GM23338 (cell line): ENCODE measurements at regions not wholly inside any gene's neighbourhood (a gene's known extent, or its start where the extent isn't known, plus 50 kb on each side); places are given as distances from the start of the nearest gene placed in this dataset.

Experiments
- CREB1 ChIP-seq: fragments of 250-450 bp; sonication (Bioruptor Pico); IDR thresholded peaks from 2 replicates; pipeline ENCODE4 v1.5.0; 2020; ENCODE audit warnings: low read depth, mild to moderate bottlenecking, moderate library complexity
- ETS1 ChIP-seq: IDR thresholded peaks from 2 replicates; pipeline ENCODE4 v1.6.1; 2016; ENCODE audit warnings: antibody characterized with exemption
- EZH2 ChIP-seq: fragments of 200-600 bp; sonication (generic); IDR thresholded peaks from one replicate; pipeline ENCODE4 v1.8.0; 2017; ENCODE audit warnings: antibody characterized with exemption, mild to moderate bottlenecking, low read depth; ENCODE audit not compliant: unreplicated experiment
- EZH2phosphoT487 ChIP-seq: fragments of 200-600 bp; sonication (generic); IDR thresholded peaks from one replicate; pipeline ENCODE4 v1.8.1; 2018; ENCODE audit warnings: antibody characterized with exemption; ENCODE audit not compliant: unreplicated experiment
- NANOG ChIP-seq: IDR thresholded peaks from 2 replicates; pipeline ENCODE4 v1.6.1; 2016; ENCODE audit warnings: antibody characterized with exemption, borderline replicate concordance
- POLR2AphosphoS5 ChIP-seq: IDR thresholded peaks from 2 replicates; pipeline ENCODE4 v1.6.1; 2016; ENCODE audit warnings: antibody characterized with exemption, low read depth
- ZNF331 ChIP-seq: fragments of 250-450 bp; sonication (Bioruptor Pico); IDR thresholded peaks from 2 replicates; pipeline ENCODE4 v1.5.0; 2020; ENCODE audit warnings: low read depth, mild to moderate bottlenecking, moderate library complexity
- ZNF462 ChIP-seq: fragments of 250-450 bp; sonication (Bioruptor Pico); IDR thresholded peaks from 2 replicates; pipeline ENCODE4 v1.5.0; 2020; ENCODE audit warnings: mild to moderate bottlenecking, moderate library complexity
- TF ChIP-seq, protein P1 (sequence below), 2 experiments: fragments of 200-600 bp in 1 of 2; sonication (generic) in 1 of 2; conservative IDR thresholded peaks; 2 replicates each; pipeline versions ENCODE4 v1.5.1 to v1.6.1; 2016 to 2017; ENCODE audit warnings: antibody characterized with exemption in 2 of 2, low read depth in 2 of 2, mild to moderate bottlenecking in 2 of 2, moderate library complexity in 1 of 2
- TF ChIP-seq, protein P2 (sequence below): IDR thresholded peaks from one replicate; pipeline ENCODE4 v1.6.1; 2018; ENCODE audit warnings: antibody characterized with exemption; ENCODE audit not compliant: unreplicated experiment

- TF ChIP-seq POLR2AphosphoS5 (no peak), EZH2 (no peak), CREB1 (no peak), EZH2phosphoT487 (no peak), ETS1 (no peak), ZNF331 (CRISPR knock-in tag) (no peak), NANOG (no peak), ZNF462 (CRISPR knock-in tag) (no peak)
- TF ChIP-seq, protein P1, sequence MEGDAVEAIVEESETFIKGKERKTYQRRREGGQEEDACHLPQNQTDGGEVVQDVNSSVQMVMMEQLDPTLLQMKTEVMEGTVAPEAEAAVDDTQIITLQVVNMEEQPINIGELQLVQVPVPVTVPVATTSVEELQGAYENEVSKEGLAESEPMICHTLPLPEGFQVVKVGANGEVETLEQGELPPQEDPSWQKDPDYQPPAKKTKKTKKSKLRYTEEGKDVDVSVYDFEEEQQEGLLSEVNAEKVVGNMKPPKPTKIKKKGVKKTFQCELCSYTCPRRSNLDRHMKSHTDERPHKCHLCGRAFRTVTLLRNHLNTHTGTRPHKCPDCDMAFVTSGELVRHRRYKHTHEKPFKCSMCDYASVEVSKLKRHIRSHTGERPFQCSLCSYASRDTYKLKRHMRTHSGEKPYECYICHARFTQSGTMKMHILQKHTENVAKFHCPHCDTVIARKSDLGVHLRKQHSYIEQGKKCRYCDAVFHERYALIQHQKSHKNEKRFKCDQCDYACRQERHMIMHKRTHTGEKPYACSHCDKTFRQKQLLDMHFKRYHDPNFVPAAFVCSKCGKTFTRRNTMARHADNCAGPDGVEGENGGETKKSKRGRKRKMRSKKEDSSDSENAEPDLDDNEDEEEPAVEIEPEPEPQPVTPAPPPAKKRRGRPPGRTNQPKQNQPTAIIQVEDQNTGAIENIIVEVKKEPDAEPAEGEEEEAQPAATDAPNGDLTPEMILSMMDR (conservative IDR thresholded peaks at IDR 0.05; ENCODE audit: low read depth in 2 of 2), result no peak
- TF ChIP-seq, protein P2, sequence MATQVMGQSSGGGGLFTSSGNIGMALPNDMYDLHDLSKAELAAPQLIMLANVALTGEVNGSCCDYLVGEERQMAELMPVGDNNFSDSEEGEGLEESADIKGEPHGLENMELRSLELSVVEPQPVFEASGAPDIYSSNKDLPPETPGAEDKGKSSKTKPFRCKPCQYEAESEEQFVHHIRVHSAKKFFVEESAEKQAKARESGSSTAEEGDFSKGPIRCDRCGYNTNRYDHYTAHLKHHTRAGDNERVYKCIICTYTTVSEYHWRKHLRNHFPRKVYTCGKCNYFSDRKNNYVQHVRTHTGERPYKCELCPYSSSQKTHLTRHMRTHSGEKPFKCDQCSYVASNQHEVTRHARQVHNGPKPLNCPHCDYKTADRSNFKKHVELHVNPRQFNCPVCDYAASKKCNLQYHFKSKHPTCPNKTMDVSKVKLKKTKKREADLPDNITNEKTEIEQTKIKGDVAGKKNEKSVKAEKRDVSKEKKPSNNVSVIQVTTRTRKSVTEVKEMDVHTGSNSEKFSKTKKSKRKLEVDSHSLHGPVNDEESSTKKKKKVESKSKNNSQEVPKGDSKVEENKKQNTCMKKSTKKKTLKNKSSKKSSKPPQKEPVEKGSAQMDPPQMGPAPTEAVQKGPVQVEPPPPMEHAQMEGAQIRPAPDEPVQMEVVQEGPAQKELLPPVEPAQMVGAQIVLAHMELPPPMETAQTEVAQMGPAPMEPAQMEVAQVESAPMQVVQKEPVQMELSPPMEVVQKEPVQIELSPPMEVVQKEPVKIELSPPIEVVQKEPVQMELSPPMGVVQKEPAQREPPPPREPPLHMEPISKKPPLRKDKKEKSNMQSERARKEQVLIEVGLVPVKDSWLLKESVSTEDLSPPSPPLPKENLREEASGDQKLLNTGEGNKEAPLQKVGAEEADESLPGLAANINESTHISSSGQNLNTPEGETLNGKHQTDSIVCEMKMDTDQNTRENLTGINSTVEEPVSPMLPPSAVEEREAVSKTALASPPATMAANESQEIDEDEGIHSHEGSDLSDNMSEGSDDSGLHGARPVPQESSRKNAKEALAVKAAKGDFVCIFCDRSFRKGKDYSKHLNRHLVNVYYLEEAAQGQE, result no peak
Measured at GRCh38 chr5:56298336-56299090, 65.4 kb upstream of the ANKRD55 start.
